SK-N-DZ (cell line): ENCODE measurements at regions not wholly inside any gene's neighbourhood (a gene's known extent, or its start where the extent isn't known, plus 50 kb on each side); places are given as distances from the start of the nearest gene placed in this dataset.

Experiments
- DNase-seq: peaks from one replicate; pipeline ENCODE4 v3.0.0-alpha.2; 2015; ENCODE audit warnings: low spot score

GRCh38 chr20:20887593-20888265, 175.3 kb upstream of the RALGAPA2 start:
- no peak for DNase-seq

GRCh38 chr20:20881808-20882207, 169.4 kb upstream of the RALGAPA2 start:
- DNase-seq, result no peak

GRCh38 chr20:20877079-20877478, 164.6 kb upstream of the RALGAPA2 start:
- DNase-seq, result no peak

GRCh38 chr20:20875716-20876115, 163.3 kb upstream of the RALGAPA2 start:
- no peak for DNase-seq

- DNase-seq, result no peak
Observed at GRCh38 chr20:20872428-20872827, 160.0 kb upstream of the RALGAPA2 start.

GRCh38 chr20:20869161-20869775, 156.8 kb upstream of the RALGAPA2 start:
- no peak for DNase-seq

GRCh38 chr20:20864351-20865096, 152.1 kb upstream of the RALGAPA2 start:
- no peak for DNase-seq

GRCh38 chr20:20860078-20860806, 147.8 kb upstream of the RALGAPA2 start:
- DNase-seq, result peak; percentile 73

- no peak for DNase-seq
Observed at GRCh38 chr20:20859510-20859909, 147.1 kb upstream of the RALGAPA2 start.

- DNase-seq, result no peak
Observed at GRCh38 chr20:20856956-20857355, 144.5 kb upstream of the RALGAPA2 start.

GRCh38 chr20:20856306-20856705, 143.9 kb upstream of the RALGAPA2 start:
- DNase-seq, result no peak

GRCh38 chr20:20851385-20851784, 138.9 kb upstream of the RALGAPA2 start:
- no peak for DNase-seq

GRCh38 chr20:20850407-20850806, 138.0 kb upstream of the RALGAPA2 start:
- no peak for DNase-seq

- DNase-seq, result no peak
Observed at GRCh38 chr20:20849161-20849560, 136.7 kb upstream of the RALGAPA2 start.

GRCh38 chr20:20847814-20848213, 135.4 kb upstream of the RALGAPA2 start:
- no peak for DNase-seq

- DNase-seq, result no peak
Observed at GRCh38 chr20:20843982-20844381, 131.5 kb upstream of the RALGAPA2 start.

- no peak for DNase-seq
Observed at GRCh38 chr20:20839771-20840170, 127.3 kb upstream of the RALGAPA2 start.

- peak; percentile 45 for DNase-seq
Observed at GRCh38 chr20:20837574-20838021, 125.2 kb upstream of the RALGAPA2 start.

- DNase-seq, result no peak
Observed at GRCh38 chr20:20836836-20837235, 124.4 kb upstream of the RALGAPA2 start.

- no peak for DNase-seq
Observed at GRCh38 chr20:20835897-20836296, 123.5 kb upstream of the RALGAPA2 start.

- DNase-seq, result no peak
Observed at GRCh38 chr20:20834008-20834407, 121.6 kb upstream of the RALGAPA2 start.

GRCh38 chr20:20832715-20833114, 120.3 kb upstream of the RALGAPA2 start:
- no peak for DNase-seq
